ENCODE measurements at regions not wholly inside any gene's neighbourhood (a gene's known extent, or its start where the extent isn't known, plus 50 kb on each side); places are given as distances from the start of the nearest gene placed in this dataset.

DNA sequence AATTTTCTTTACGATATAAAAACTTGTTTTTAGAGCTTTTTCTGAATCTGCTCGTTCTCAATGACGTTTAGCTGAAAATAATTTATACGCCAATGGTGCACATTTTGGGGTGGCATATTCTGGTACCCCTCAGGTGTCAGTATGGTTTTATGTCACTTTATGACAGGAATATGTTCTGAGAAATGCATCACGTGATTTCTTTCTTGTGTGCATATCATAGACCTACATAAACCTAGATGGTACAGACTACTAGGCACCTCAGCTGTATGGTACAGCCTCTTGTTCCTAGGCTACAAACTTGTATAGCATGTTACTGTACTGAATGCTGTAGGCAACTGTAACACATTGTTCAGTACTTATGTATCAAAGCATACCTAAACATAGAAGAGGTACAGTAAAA is 68.2 kb downstream of the TMEM17 start:
- TF ChIP-seq, protein P1, sequence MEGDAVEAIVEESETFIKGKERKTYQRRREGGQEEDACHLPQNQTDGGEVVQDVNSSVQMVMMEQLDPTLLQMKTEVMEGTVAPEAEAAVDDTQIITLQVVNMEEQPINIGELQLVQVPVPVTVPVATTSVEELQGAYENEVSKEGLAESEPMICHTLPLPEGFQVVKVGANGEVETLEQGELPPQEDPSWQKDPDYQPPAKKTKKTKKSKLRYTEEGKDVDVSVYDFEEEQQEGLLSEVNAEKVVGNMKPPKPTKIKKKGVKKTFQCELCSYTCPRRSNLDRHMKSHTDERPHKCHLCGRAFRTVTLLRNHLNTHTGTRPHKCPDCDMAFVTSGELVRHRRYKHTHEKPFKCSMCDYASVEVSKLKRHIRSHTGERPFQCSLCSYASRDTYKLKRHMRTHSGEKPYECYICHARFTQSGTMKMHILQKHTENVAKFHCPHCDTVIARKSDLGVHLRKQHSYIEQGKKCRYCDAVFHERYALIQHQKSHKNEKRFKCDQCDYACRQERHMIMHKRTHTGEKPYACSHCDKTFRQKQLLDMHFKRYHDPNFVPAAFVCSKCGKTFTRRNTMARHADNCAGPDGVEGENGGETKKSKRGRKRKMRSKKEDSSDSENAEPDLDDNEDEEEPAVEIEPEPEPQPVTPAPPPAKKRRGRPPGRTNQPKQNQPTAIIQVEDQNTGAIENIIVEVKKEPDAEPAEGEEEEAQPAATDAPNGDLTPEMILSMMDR (IDR thresholded peaks at IDR 0.05): no peak
- TF ChIP-seq POLR2A (IDR thresholded peaks at IDR 0.05): no peak

All from stomach (tissue), 4 donors.